Adrenal gland (tissue), 9 donors: ENCODE measurements at regions not wholly inside any gene's neighbourhood (a gene's known extent, or its start where the extent isn't known, plus 50 kb on each side); places are given as distances from the start of the nearest gene placed in this dataset.

ENCODE experiments used
- DNase-seq, 7 donors: peaks; one replicate each; pipeline ENCODE4 v3.0.0-alpha.2; 2019 to 2020
- H3K27ac ChIP-seq, 5 donors: fragments of 200-600 bp; sonication (generic) in 4 of 5; 1 replicate in 3 of 5; 2 replicates in 2 of 5; pipeline versions ENCODE4 v1.5.1 to v1.8.0; 2016 to 2020; ENCODE audit warnings: mild to moderate bottlenecking in 1 of 5
- H3K27me3 ChIP-seq: fragments of 200-600 bp; 2 replicates; pipeline ENCODE4 v1.8.0; 2021
- H3K36me3 ChIP-seq, 2 donors: fragments of 200-600 bp; replicated peaks in 1 of 2; 1 replicate in 1 of 2; 2 replicates in 1 of 2; pipeline versions ENCODE4 v1.5.1 to v1.8.0; 2018 to 2022
- H3K4me1 ChIP-seq, 2 donors: fragments of 200-600 bp; replicated peaks in 1 of 2; 1 replicate in 1 of 2; 2 replicates in 1 of 2; pipeline versions ENCODE4 v1.5.1 to v1.8.0; 2018 to 2021
- H3K4me3 ChIP-seq, 4 donors: fragments of 200-600 bp; sonication (generic) in 3 of 4; one replicate each; pipeline ENCODE4 v1.5.1; 2016 to 2018
- H3K9me3 ChIP-seq, 3 donors: fragments of 200-600 bp; sonication (generic) in 1 of 3; replicated peaks in 1 of 3; 1 replicate in 2 of 3; 2 replicates in 1 of 3; pipeline versions ENCODE4 v1.5.1 to v1.8.0; 2016 to 2021
- CTCF ChIP-seq, 6 experiments: fragments of 450-650 bp in 4 of 6; fragments of 200-600 bp in 2 of 6; sonication (generic) in 1 of 6; IDR thresholded peaks; 1 replicate in 5 of 6; 2 replicates in 1 of 6; pipeline versions ENCODE4 v1.5.1 to v1.8.0; 2016 to 2021; ENCODE audit warnings: antibody characterized with exemption in 6 of 6, mild to moderate bottlenecking in 2 of 6, moderate library complexity in 1 of 6
- POLR2A ChIP-seq, 2 donors: fragments of 450-650 bp; IDR thresholded peaks; one replicate each; pipeline ENCODE4 v1.6.1; 2017; ENCODE audit warnings: antibody characterized with exemption in 2 of 2, mild to moderate bottlenecking in 2 of 2, moderate library complexity in 1 of 2
- WGBS, 4 donors: extraction: QIAGEN DNeasy Blood & Tissue Kit in 2 of 4; methylation state at CpG; one replicate each; pipeline versions ENCODE4 v1.1.5 to v1.1.7; 2013 to 2017; 5-methylcytosine and 5-hydroxymethylcytosine counted together
- intact Hi-C, 2 donors: fragments of 100-400 bp; cut with DNase I; formaldehyde crosslinking; loops; one replicate each; pipeline versions ENCODE4 v1.14.1 to v1.15.0; 2022 to 2023
- donor health status: healthy with polysubstance abuse.
- donor health status: Bipolar disorder and iron deficiency.
- donor health status: DM: yes; HTN: yes; CAD: no.
- donor health status: DM: no; HTN: no; CAD: no.
- donor health status: DM: no; HTN: no; CAD: no.

- peaks cover 4% of the 10 kb centered on the region for H3K27me3 ChIP-seq
- no peaks in the 10 kb centered on the region for H3K9me3 ChIP-seq
- no peak overlapping the region for H3K4me3 ChIP-seq
- TF ChIP-seq POLR2A (IDR thresholded peaks at IDR 0.05), result no peak
- TF ChIP-seq CTCF (IDR thresholded peaks at IDR 0.05), result no peak
- WGBS, 4 donors, result 74 to 86% (median 79%) methylated on average over 9 of the region's 9 CpGs
- H3K36me3 ChIP-seq, result no peaks in the 10 kb centered on the region
- H3K27ac ChIP-seq, result no peak overlapping the region
- DNase-seq, result no peak
- H3K4me1 ChIP-seq, result no peaks in the 10 kb centered on the region
- intact Hi-C loops, result no loop called here
Observed at GRCh38 chr15:98561169-98561941, 87.0 kb upstream of the IGF1R start.

- intact Hi-C loops, result no loop called here
- Histone ChIP-seq H3K4me3 (no peak overlapping the region), H3K27me3 (peaks cover 4% of the 10 kb centered on the region), H3K4me1 (no peaks in the 10 kb centered on the region), H3K9me3 (no peaks in the 10 kb centered on the region), H3K27ac (no peak overlapping the region), H3K36me3 (no peaks in the 10 kb centered on the region)
- no peak for TF ChIP-seq POLR2A (IDR thresholded peaks at IDR 0.05)
- no peak for TF ChIP-seq CTCF (IDR thresholded peaks at IDR 0.05)
- WGBS, 4 donors, result 89 to 94% (median 92%) methylated on average over 16 to 18 of the region's 18 CpGs
- DNase-seq, result no peak
Observed at GRCh38 chr15:98562331-98562937, 85.9 kb upstream of the IGF1R start.

- TF ChIP-seq CTCF (IDR thresholded peaks at IDR 0.05), result no peak
- TF ChIP-seq POLR2A (IDR thresholded peaks at IDR 0.05), result no peak
- Histone ChIP-seq H3K27ac (no peak overlapping the region), H3K36me3 (no peaks in the 10 kb centered on the region), H3K4me1 (no peaks in the 10 kb centered on the region), H3K4me3 (no peak overlapping the region), H3K27me3 (peaks cover 4% of the 10 kb centered on the region), H3K9me3 (no peaks in the 10 kb centered on the region)
- no peak for DNase-seq
- intact Hi-C loops, result no loop called here
- 86 to 92% (median 91%) methylated on average over 9 to 12 of the region's 12 CpGs for WGBS, 4 donors
Observed at GRCh38 chr15:98565566-98565965, 82.8 kb upstream of the IGF1R start.

- Histone ChIP-seq H3K36me3 (no peaks in the 10 kb centered on the region), H3K27ac (no peak overlapping the region), H3K9me3 (no peaks in the 10 kb centered on the region), H3K27me3 (peaks cover 11% of the 10 kb centered on the region), H3K4me1 (no peaks in the 10 kb centered on the region), H3K4me3 (no peak overlapping the region)
- intact Hi-C loops, result no loop called here
- no peak for DNase-seq
- TF ChIP-seq CTCF (IDR thresholded peaks at IDR 0.05) (no peak), POLR2A (IDR thresholded peaks at IDR 0.05) (no peak)
- 70 to 85% (median 76%) methylated on average over 7 of the region's 7 CpGs for WGBS, 4 donors
Observed at GRCh38 chr15:98567951-98568350, 80.4 kb upstream of the IGF1R start.
